Ishikawa (cell line): ENCODE measurements at regions not wholly inside any gene's neighbourhood (a gene's known extent, or its start where the extent isn't known, plus 50 kb on each side); places are given as distances from the start of the nearest gene placed in this dataset.

Experiments used
- CEBPB ChIP-seq: IDR thresholded peaks from 2 replicates; pipeline ENCODE4 v1.6.1; 2012
- CREB1 ChIP-seq: IDR thresholded peaks from 2 replicates; pipeline ENCODE4 v1.6.1; 2012; ENCODE audit warnings: low read depth
- EGR1 ChIP-seq: IDR thresholded peaks from 2 replicates; pipeline ENCODE4 v1.6.1; 2012
- EP300 ChIP-seq: IDR thresholded peaks from 2 replicates; pipeline ENCODE4 v1.6.1; 2012; ENCODE audit warnings: borderline replicate concordance
- FOXM1 ChIP-seq: IDR thresholded peaks from 2 replicates; pipeline ENCODE4 v1.6.1; 2012; ENCODE audit warnings: low read depth, borderline replicate concordance
- NFIC ChIP-seq: IDR thresholded peaks from 2 replicates; pipeline ENCODE4 v1.6.1; 2012
- RAD21 ChIP-seq: IDR thresholded peaks from 2 replicates; pipeline ENCODE4 v1.6.1; 2012; ENCODE audit warnings: low read depth
- TAF1 ChIP-seq: IDR thresholded peaks from 2 replicates; pipeline ENCODE4 v1.6.1; 2012; ENCODE audit warnings: low read depth, mild to moderate bottlenecking
- TCF12 ChIP-seq: IDR thresholded peaks from 2 replicates; pipeline ENCODE4 v1.6.1; 2012; ENCODE audit warnings: low read depth
- TEAD4 ChIP-seq: IDR thresholded peaks from 2 replicates; pipeline ENCODE4 v1.6.1; 2012
- YY1 ChIP-seq: IDR thresholded peaks from 2 replicates; pipeline ENCODE4 v1.6.1; 2012; ENCODE audit warnings: low read depth
- ZBTB7A ChIP-seq: IDR thresholded peaks from 2 replicates; pipeline ENCODE4 v1.6.1; 2012; ENCODE audit warnings: low read depth
- TF ChIP-seq, protein P1 (sequence below): IDR thresholded peaks from 2 replicates; pipeline ENCODE4 v1.6.1; 2012; ENCODE audit warnings: low read depth, mild to moderate bottlenecking
- TF ChIP-seq, protein P2 (sequence below): IDR thresholded peaks from 2 replicates; pipeline ENCODE4 v1.6.1; 2012
- TF ChIP-seq, protein P3 (sequence below): IDR thresholded peaks from 2 replicates; pipeline ENCODE4 v1.6.1; 2012

DNA sequence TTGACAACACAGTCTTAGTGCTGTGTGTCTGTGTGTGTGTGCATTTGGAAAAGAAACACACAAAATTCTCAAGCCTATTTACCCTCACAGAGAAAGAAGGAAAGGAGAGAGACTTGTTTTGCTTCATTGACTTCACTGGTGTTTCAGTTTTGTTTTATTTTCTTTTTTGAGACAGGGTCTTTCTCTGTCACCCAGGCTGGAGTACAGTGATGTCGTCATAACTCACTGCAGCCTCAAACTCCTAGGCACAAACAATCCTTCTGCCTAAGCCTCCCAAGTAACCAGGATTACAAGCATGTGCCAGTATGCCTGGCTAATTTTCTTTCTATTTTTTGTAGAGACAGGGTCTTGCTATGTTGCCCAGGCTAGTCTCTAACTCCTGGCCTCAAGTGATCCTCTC, 636.9 kb downstream of the TAFA4 start:
- TF ChIP-seq ZBTB7A (no peak), TCF12 (no peak), TAF1 (no peak), NFIC (no peak), CREB1 (no peak), RAD21 (no peak), CEBPB (no peak), FOXM1 (no peak), EGR1 (no peak), EP300 (no peak), TEAD4 (no peak), YY1 (no peak)
- TF ChIP-seq, protein P1, sequence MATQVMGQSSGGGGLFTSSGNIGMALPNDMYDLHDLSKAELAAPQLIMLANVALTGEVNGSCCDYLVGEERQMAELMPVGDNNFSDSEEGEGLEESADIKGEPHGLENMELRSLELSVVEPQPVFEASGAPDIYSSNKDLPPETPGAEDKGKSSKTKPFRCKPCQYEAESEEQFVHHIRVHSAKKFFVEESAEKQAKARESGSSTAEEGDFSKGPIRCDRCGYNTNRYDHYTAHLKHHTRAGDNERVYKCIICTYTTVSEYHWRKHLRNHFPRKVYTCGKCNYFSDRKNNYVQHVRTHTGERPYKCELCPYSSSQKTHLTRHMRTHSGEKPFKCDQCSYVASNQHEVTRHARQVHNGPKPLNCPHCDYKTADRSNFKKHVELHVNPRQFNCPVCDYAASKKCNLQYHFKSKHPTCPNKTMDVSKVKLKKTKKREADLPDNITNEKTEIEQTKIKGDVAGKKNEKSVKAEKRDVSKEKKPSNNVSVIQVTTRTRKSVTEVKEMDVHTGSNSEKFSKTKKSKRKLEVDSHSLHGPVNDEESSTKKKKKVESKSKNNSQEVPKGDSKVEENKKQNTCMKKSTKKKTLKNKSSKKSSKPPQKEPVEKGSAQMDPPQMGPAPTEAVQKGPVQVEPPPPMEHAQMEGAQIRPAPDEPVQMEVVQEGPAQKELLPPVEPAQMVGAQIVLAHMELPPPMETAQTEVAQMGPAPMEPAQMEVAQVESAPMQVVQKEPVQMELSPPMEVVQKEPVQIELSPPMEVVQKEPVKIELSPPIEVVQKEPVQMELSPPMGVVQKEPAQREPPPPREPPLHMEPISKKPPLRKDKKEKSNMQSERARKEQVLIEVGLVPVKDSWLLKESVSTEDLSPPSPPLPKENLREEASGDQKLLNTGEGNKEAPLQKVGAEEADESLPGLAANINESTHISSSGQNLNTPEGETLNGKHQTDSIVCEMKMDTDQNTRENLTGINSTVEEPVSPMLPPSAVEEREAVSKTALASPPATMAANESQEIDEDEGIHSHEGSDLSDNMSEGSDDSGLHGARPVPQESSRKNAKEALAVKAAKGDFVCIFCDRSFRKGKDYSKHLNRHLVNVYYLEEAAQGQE = no peak
- TF ChIP-seq, protein P2, sequence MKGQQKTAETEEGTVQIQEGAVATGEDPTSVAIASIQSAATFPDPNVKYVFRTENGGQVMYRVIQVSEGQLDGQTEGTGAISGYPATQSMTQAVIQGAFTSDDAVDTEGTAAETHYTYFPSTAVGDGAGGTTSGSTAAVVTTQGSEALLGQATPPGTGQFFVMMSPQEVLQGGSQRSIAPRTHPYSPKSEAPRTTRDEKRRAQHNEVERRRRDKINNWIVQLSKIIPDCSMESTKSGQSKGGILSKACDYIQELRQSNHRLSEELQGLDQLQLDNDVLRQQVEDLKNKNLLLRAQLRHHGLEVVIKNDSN = no peak
- TF ChIP-seq, protein P3, sequence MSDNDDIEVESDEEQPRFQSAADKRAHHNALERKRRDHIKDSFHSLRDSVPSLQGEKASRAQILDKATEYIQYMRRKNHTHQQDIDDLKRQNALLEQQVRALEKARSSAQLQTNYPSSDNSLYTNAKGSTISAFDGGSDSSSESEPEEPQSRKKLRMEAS = no peak

DNA sequence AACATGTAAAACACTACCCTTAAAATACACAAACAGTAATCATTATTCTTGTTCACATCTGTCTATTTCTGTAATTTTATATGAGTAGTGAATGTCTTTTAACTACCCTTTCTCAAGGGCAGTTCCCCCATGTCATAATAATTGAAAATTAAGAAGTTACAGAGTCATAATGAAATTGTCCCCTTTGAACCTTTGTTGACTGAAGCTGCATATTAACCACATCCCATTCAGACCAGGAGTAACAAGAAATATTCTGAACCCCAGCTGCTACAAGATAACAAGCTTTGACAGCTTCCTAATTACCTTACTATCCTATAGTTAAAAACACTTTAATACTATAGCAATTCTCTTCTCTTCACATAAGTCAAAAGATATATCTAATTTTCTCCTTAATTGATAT, 635.9 kb upstream of the SUCLG2 start:
- TF ChIP-seq EGR1 (no peak), ZBTB7A (no peak), TEAD4 (no peak), NFIC (no peak), CREB1 (no peak), TAF1 (no peak), YY1 (no peak), EP300 (no peak), CEBPB (no peak), TCF12 (no peak), RAD21 (no peak), FOXM1 (no peak)
- TF ChIP-seq, protein P3 = no peak
- TF ChIP-seq, protein P1 = no peak
- TF ChIP-seq, protein P2 = no peak

DNA sequence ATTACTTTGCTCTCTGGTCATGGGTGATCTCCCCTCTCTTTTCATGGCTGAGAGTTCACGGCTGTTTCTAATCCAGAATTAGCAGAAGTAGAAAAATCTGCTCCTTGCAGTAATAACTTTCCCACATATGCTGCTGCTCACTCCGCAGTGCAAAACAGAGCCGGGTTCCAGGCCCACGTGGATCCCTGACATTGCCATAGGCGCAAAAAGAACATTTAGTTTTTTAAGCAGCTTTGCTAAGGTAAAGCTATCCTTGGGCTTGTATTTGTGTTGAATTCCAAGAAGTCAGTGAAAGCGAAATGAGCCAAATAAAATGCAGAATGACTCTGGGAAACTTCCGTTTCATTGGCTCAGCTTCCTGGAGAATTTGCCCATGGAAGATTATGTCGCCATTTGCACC, 633.7 kb upstream of the SUCLG2 start:
- TF ChIP-seq, protein P3 = no peak
- TF ChIP-seq, protein P1 = no peak
- TF ChIP-seq, protein P2 = no peak
- no peak for TF ChIP-seq YY1
- TF ChIP-seq CEBPB = no peak
- TF ChIP-seq TEAD4 = no peak
- no peak for TF ChIP-seq TAF1
- no peak for TF ChIP-seq EP300
- no peak for TF ChIP-seq CREB1
- TF ChIP-seq ZBTB7A = no peak
- TF ChIP-seq FOXM1 = no peak
- TF ChIP-seq EGR1 = no peak
- no peak for TF ChIP-seq RAD21
- TF ChIP-seq TCF12 = no peak
- no peak for TF ChIP-seq NFIC

DNA sequence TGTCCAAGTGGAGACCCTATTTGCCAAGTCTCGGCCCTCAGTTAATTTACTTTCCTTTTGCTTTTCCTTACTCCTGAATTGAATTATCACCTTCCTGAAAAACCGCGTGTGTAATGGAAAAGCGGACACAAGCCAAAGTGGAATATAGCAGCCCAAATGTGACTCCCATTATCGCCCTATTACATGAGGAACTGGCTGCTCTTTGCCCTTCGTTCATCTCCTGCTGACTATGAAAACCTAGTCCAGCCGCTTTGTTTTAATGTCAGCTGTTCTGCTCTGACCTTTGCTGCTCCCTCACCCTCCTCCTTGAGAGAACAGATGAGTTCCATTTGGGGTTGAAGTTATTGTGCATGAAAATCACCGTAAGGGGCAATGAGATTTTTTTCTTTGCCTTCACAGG, 632.7 kb upstream of the SUCLG2 start:
- TF ChIP-seq EGR1 = no peak
- TF ChIP-seq, protein P3 = no peak
- no peak for TF ChIP-seq CREB1
- TF ChIP-seq TCF12 = no peak
- no peak for TF ChIP-seq RAD21
- TF ChIP-seq CEBPB = no peak
- no peak for TF ChIP-seq TEAD4
- TF ChIP-seq EP300 = no peak
